IPS-15b (cell line): ENCODE measurements at regions not wholly inside any gene's neighbourhood (a gene's known extent, or its start where the extent isn't known, plus 50 kb on each side); places are given as distances from the start of the nearest gene placed in this dataset.
A peak's percentile ranks its signal among the peaks of the same experiment; 100 is the strongest.

Source experiments
- H3K27me3 ChIP-seq: one replicate; pipeline ENCODE4 v1.6.1; 2013; ENCODE audit warnings: low read length; ENCODE audit not compliant: control insufficient read depth, insufficient read depth
- H3K36me3 ChIP-seq: one replicate; pipeline ENCODE4 v1.6.1; 2013; ENCODE audit warnings: low read length; ENCODE audit not compliant: control insufficient read depth, insufficient read depth
- H3K4me1 ChIP-seq: one replicate; pipeline ENCODE4 v1.6.1; 2013; ENCODE audit warnings: mild to moderate bottlenecking, low read length; ENCODE audit not compliant: control insufficient read depth, insufficient read depth
- H3K4me3 ChIP-seq: one replicate; pipeline ENCODE4 v1.5.1; 2013; ENCODE audit warnings: low read depth, low read length
- H3K9ac ChIP-seq: one replicate; pipeline ENCODE4 v1.6.1; 2013; ENCODE audit warnings: low read depth, mild to moderate bottlenecking, low read length
- H3K9me3 ChIP-seq: one replicate; pipeline ENCODE4 v1.6.1; 2013; ENCODE audit warnings: mild to moderate bottlenecking, low read length; ENCODE audit not compliant: control insufficient read depth, insufficient read depth

- H3K27me3 ChIP-seq: no peaks in the 10 kb centered on the region
- no peaks in the 10 kb centered on the region for H3K4me1 ChIP-seq
- H3K36me3 ChIP-seq: no peaks in the 10 kb centered on the region
- H3K9me3 ChIP-seq: no peaks in the 10 kb centered on the region
- no peak overlapping the region for H3K9ac ChIP-seq
- H3K4me3 ChIP-seq: no peak overlapping the region
These were observed 110.5 kb downstream of the JCAD start for GRCh38 chr10:29948881-29949355.

DNA sequence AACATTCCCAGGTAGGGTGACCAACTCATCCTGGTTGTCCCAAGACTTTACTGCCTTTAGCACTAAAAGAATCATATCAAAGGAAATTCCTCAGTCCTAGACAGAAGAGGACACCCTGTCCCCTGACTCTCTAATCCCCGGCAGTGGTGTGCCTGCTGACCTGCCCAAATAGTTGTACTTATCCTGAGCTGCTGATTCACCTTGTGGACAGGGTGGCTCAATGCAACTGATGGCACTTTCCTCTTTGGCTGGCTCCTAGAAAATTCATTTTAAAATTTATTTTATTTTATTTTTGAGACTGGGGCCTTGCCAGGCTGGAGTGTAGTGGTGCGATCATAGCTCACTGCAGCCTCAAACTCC is 111.7 kb downstream of the JCAD start:
- Histone ChIP-seq H3K4me3 (no peak overlapping the region), H3K9ac (no peak overlapping the region)

DNA sequence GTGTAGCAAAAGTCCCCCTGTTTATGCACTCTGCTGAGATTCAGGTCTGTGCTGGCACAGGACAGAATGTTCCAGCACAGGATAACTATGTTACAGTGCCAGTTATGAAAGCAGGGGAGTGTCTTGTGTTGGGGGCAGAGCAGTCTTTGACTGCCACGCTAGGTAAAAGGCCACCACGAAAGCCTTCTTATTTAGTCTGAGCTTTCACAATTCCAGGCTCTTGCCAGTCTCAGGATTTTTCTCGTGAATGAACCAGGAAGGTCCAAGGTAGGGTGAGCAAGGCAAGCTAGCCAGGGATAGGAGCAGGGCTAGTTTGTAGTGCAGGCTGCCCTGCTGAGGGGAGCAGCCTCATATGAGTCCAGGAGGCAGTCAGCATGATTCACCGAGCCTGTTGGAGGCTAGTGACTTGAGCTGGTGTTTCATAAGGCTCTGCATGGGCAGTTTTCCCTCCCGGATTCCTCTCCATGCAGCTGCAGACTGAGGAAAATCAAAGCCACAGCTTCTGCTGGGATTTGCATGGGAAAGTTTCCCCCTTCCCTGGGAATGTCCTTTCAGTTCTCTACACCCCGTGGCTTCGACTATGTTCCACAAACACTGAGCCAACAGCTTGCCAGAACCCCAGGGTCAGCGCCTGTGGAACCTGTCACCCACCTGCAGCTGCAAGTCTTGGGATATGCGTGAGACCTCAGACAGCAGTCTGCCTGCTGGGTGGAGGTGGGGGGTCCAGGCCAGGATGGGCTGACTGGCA is 112.3 kb downstream of the JCAD start:
- no peak overlapping the region for H3K4me3 ChIP-seq
- no peaks in the 10 kb centered on the region for H3K9me3 ChIP-seq
- H3K36me3 ChIP-seq: no peaks in the 10 kb centered on the region
- no peak overlapping the region for H3K9ac ChIP-seq
- H3K27me3 ChIP-seq: no peaks in the 10 kb centered on the region
- H3K4me1 ChIP-seq: no peaks in the 10 kb centered on the region

More for the DNA sequence above, 111.7 kb downstream of the JCAD start:
- no peaks in the 10 kb centered on the region for H3K27me3 ChIP-seq
- H3K9me3 ChIP-seq: no peaks in the 10 kb centered on the region
- no peaks in the 10 kb centered on the region for H3K4me1 ChIP-seq
- no peaks in the 10 kb centered on the region for H3K36me3 ChIP-seq

GRCh38 chr10:29946614-29946952 is 112.8 kb downstream of the JCAD start:
- Histone ChIP-seq H3K4me1 (no peaks in the 10 kb centered on the region), H3K4me3 (no peak overlapping the region), H3K9me3 (no peaks in the 10 kb centered on the region), H3K27me3 (no peaks in the 10 kb centered on the region), H3K36me3 (no peaks in the 10 kb centered on the region), H3K9ac (no peak overlapping the region)

GRCh38 chr10:29941476-29941875 is 117.9 kb downstream of the JCAD start:
- Histone ChIP-seq H3K4me1 (no peaks in the 10 kb centered on the region), H3K9me3 (no peaks in the 10 kb centered on the region), H3K36me3 (no peaks in the 10 kb centered on the region), H3K4me3 (no peak overlapping the region), H3K27me3 (no peaks in the 10 kb centered on the region), H3K9ac (no peak overlapping the region)

- Histone ChIP-seq H3K9ac (no peak overlapping the region), H3K4me3 (no peak overlapping the region), H3K4me1 (no peaks in the 10 kb centered on the region), H3K36me3 (no peaks in the 10 kb centered on the region), H3K9me3 (no peaks in the 10 kb centered on the region), H3K27me3 (no peaks in the 10 kb centered on the region)
These were observed 126.4 kb downstream of the JCAD start for GRCh38 chr10:29932991-29933390.

GRCh38 chr10:29931833-29932232 is 127.6 kb downstream of the JCAD start:
- H3K27me3 ChIP-seq: no peaks in the 10 kb centered on the region
- no peak overlapping the region for H3K4me3 ChIP-seq
- no peaks in the 10 kb centered on the region for H3K4me1 ChIP-seq
- no peaks in the 10 kb centered on the region for H3K36me3 ChIP-seq
- H3K9ac ChIP-seq: no peak overlapping the region
- no peaks in the 10 kb centered on the region for H3K9me3 ChIP-seq

GRCh38 chr10:29929006-29929405 is 130.4 kb downstream of the JCAD start:
- H3K4me1 ChIP-seq: no peaks in the 10 kb centered on the region
- H3K4me3 ChIP-seq: no peak overlapping the region
- H3K36me3 ChIP-seq: no peaks in the 10 kb centered on the region
- H3K27me3 ChIP-seq: no peaks in the 10 kb centered on the region
- no peaks in the 10 kb centered on the region for H3K9me3 ChIP-seq
- no peak overlapping the region for H3K9ac ChIP-seq

DNA sequence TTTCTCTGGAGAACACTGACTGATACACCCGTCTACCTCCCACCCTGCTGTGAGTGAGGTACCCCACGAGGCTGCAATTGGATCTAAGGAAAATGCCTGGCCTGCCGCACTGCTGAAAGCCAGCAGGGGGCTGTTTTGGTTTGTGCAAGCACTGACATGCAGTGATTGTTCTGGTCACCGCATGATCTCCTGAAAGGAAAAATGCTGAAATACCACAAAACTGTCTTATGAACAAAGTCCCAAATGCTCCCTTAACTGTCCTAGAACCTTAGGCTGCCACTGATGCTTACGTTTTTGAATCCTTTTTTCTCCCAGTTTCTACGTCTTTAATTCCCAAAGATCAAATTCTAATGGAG is 132.7 kb downstream of the JCAD start:
- Histone ChIP-seq H3K36me3 (no peaks in the 10 kb centered on the region), H3K4me3 (no peak overlapping the region), H3K27me3 (no peaks in the 10 kb centered on the region), H3K9ac (no peak overlapping the region), H3K4me1 (no peaks in the 10 kb centered on the region), H3K9me3 (no peaks in the 10 kb centered on the region)

DNA sequence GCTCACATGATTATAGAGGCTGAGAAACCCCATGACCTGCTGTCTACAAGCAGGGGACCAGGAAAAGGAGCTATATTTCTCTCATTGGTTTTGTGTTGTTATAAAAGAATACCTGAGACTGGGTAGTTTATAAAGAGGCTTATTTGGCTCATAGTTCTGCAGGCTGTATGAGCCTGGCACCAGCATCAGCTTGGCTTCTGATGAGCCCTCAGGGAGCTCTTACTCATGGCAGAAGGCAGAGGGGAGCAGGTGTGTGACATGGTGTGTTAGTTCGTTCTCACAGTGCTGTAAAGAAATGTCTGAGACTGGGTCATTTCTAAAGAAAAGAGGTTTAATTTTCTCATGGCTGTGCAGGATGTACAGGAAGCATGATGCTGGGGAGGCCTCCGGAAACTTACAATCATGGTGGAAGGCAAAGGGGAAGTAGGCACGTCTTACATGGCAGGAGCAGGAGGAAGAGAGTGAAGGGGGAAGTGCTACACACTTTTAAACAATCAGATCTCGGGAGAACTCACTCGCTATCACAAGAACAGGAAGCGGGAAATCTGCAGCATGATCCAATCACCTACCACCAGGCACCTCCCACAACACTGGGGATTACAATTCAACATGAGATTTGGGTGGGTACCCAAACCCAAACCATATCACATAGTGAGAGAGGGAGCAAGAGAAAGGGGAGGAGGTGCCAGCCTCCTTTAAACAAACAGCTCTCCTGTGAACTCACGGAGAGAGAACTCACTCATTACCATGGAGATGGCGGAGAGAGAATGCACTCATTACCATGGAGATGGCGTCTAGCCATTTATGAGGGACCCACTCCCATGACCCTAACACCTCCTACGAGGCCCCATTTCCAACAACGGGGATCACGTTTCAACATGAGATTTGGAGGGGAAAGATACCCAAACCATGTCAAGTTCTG is 133.4 kb downstream of the JCAD start:
- Histone ChIP-seq H3K36me3 (no peaks in the 10 kb centered on the region), H3K4me1 (no peaks in the 10 kb centered on the region), H3K9ac (no peak overlapping the region), H3K27me3 (no peaks in the 10 kb centered on the region), H3K9me3 (no peaks in the 10 kb centered on the region), H3K4me3 (peak overlapping the region; percentile 26)

DNA sequence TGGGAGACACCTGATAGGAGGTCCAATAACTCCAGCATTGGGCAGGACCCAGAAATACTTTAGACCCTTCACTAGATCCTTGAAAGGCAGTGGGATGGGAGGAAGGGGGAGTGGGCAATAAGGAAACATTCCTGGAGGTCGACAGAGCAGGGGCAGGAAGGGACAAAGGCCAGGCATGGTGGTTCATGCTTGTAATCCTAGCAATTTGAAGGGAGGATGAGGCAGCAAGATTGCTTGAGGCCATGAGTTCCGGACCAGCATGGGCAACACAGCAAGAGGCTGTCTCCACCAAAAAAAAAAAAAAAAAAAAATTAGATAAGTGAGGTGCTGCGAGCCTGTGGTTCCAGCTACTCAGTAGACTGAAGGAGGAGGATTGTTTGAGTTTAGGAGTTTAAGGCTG is 134.9 kb downstream of the JCAD start:
- Histone ChIP-seq H3K4me1 (no peaks in the 10 kb centered on the region), H3K4me3 (no peak overlapping the region), H3K27me3 (no peaks in the 10 kb centered on the region), H3K9me3 (no peaks in the 10 kb centered on the region), H3K9ac (no peak overlapping the region), H3K36me3 (no peaks in the 10 kb centered on the region)

GRCh38 chr10:29923416-29923965 is 135.9 kb downstream of the JCAD start:
- Histone ChIP-seq H3K4me1 (no peaks in the 10 kb centered on the region), H3K9me3 (no peaks in the 10 kb centered on the region), H3K36me3 (no peaks in the 10 kb centered on the region), H3K4me3 (no peak overlapping the region), H3K9ac (no peak overlapping the region), H3K27me3 (no peaks in the 10 kb centered on the region)
